ENCODE measurements at regions not wholly inside any gene's neighbourhood (a gene's known extent, or its start where the extent isn't known, plus 50 kb on each side); places are given as distances from the start of the nearest gene placed in this dataset.

DNA sequence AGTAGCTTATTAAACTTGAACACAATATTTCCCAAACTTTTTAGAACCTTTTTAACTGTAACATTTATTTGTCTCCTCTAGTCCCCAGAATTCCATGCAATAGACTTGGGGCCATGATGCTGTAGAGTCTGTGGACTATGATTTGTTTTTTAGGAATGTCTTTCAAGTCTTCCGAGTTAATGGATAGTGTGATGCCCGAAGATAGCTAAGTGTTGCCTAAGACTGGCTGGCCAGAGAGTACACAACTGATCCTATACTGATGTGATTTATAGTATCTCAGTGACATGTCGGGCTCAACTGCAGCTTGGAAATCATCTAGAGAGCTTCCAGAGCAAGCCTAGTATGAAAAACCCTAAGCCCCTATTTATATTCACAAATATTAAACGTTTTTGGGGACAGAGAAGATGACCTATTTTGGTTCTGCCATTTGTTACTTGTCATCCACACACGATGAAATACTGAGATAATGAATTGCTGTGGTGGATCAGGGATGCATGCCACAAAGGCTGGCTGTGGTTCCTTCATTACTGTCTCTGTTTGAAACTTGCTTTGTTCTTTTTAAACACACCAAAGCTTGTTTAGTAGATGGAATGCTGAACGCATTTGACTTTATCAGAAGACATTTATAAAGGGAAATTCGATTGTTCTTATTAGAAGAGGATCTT is 507.4 kb downstream of the TAFA4 start:
- TF ChIP-seq CTCF (IDR thresholded peaks at IDR 0.05; ENCODE audit: low read depth, low read length, poor library complexity, severe bottlenecking) (no peak), EZH2phosphoT487 (IDR thresholded peaks at IDR 0.05; ENCODE audit: borderline replicate concordance, low read length) (no peak)
- H3K27me3 ChIP-seq (ENCODE audit: control insufficient read depth, low read length) = 0 out of 2 replicates have a peak, but pooled peaks cover 3% of the 10 kb centered on the region
- no peak overlapping the region for H3K4me3 ChIP-seq (ENCODE audit: low read length)
- no peaks in the 10 kb centered on the region for H3K36me3 ChIP-seq (ENCODE audit: control insufficient read depth, low read length)
- H3F3A ChIP-seq (ENCODE audit: control insufficient read depth, insufficient read depth) = no peaks in the 10 kb centered on the region
- H3K9me2 ChIP-seq (replicated peaks; ENCODE audit: control insufficient read depth, low read length) = no peaks in the 10 kb centered on the region
- H3K4me2 ChIP-seq (ENCODE audit: low read length) = no peak overlapping the region
- no peak overlapping the region for H3K27ac ChIP-seq (ENCODE audit: low read depth, low read length)
- H3K79me2 ChIP-seq (ENCODE audit: control insufficient read depth, low read length) = no peaks in the 10 kb centered on the region
- no peaks in the 10 kb centered on the region for H4K20me1 ChIP-seq (ENCODE audit: control insufficient read depth, insufficient read depth, low read depth, low read length)
- no peaks in the 10 kb centered on the region for H3K4me1 ChIP-seq (ENCODE audit: control insufficient read depth, low read length)
- no peaks in the 10 kb centered on the region for H3K9me3 ChIP-seq (ENCODE audit: control insufficient read depth, insufficient read depth, low read length)

DNA sequence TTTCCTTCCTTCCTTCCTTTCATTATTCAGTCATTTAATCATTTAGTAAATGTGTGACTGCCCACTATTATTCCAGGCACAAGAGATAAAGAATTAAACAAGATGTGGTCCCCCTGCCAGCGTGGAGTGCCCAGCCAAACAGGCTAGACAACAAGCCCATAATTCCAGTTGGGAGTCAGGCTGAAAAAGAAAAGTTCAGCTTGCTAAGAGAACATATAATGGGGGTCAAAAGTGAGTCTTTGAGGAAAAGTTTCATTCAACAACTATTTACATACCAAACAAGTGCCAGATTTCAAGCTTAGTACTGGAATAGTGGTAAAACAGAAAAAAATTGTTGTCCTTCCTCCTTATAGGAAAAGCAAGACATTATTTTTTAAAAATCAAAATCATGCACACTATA is 523.7 kb downstream of the TAFA4 start:
- Histone ChIP-seq H3K27me3 (ENCODE audit: control insufficient read depth, low read length) (no peaks in the 10 kb centered on the region), H3K27ac (ENCODE audit: low read depth, low read length) (no peak overlapping the region), H3K4me3 (ENCODE audit: low read length) (no peak overlapping the region), H3K9me3 (ENCODE audit: control insufficient read depth, insufficient read depth, low read length) (no peaks in the 10 kb centered on the region), H3K9me2 (replicated peaks; ENCODE audit: control insufficient read depth, low read length) (no peaks in the 10 kb centered on the region), H4K20me1 (ENCODE audit: control insufficient read depth, insufficient read depth, low read depth, low read length) (no peaks in the 10 kb centered on the region), H3K4me1 (ENCODE audit: control insufficient read depth, low read length) (no peaks in the 10 kb centered on the region), H3K36me3 (ENCODE audit: control insufficient read depth, low read length) (no peaks in the 10 kb centered on the region), H3K79me2 (ENCODE audit: control insufficient read depth, low read length) (no peaks in the 10 kb centered on the region), H3K4me2 (ENCODE audit: low read length) (no peak overlapping the region), H3F3A (ENCODE audit: control insufficient read depth, insufficient read depth) (no peaks in the 10 kb centered on the region)
- TF ChIP-seq EZH2phosphoT487 (IDR thresholded peaks at IDR 0.05; ENCODE audit: borderline replicate concordance, low read length) (no peak), CTCF (IDR thresholded peaks at IDR 0.05; ENCODE audit: low read depth, low read length, poor library complexity, severe bottlenecking) (no peak)

- no peaks in the 10 kb centered on the region for H3K36me3 ChIP-seq (ENCODE audit: control insufficient read depth, low read length)
- no peaks in the 10 kb centered on the region for H3K9me3 ChIP-seq (ENCODE audit: control insufficient read depth, insufficient read depth, low read length)
- no peaks in the 10 kb centered on the region for H3K27me3 ChIP-seq (ENCODE audit: control insufficient read depth, low read length)
- H3K4me2 ChIP-seq (ENCODE audit: low read length) = no peak overlapping the region
- no peak overlapping the region for H3K4me3 ChIP-seq (ENCODE audit: low read length)
- no peaks in the 10 kb centered on the region for H3K79me2 ChIP-seq (ENCODE audit: control insufficient read depth, low read length)
- H3K9me2 ChIP-seq (replicated peaks; ENCODE audit: control insufficient read depth, low read length) = no peaks in the 10 kb centered on the region
- H3K27ac ChIP-seq (ENCODE audit: low read depth, low read length) = no peak overlapping the region
- no peaks in the 10 kb centered on the region for H3K4me1 ChIP-seq (ENCODE audit: control insufficient read depth, low read length)
- H3F3A ChIP-seq (ENCODE audit: control insufficient read depth, insufficient read depth) = no peaks in the 10 kb centered on the region
- TF ChIP-seq EZH2phosphoT487 (IDR thresholded peaks at IDR 0.05; ENCODE audit: borderline replicate concordance, low read length) = no peak
- no peak for TF ChIP-seq CTCF (IDR thresholded peaks at IDR 0.05; ENCODE audit: low read depth, low read length, poor library complexity, severe bottlenecking)
- H4K20me1 ChIP-seq (ENCODE audit: control insufficient read depth, insufficient read depth, low read depth, low read length) = no peaks in the 10 kb centered on the region
These were observed 528.6 kb downstream of the TAFA4 start for GRCh38 chr3:68403741-68404140.
